Smooth muscle cell (in vitro differentiated cells): ENCODE measurements at regions not wholly inside any gene's neighbourhood (a gene's known extent, or its start where the extent isn't known, plus 50 kb on each side); places are given as distances from the start of the nearest gene placed in this dataset.

ENCODE experiments used
- DNase-seq: peaks from one replicate; lab custom pipeline; 2025; ENCODE audit not compliant: unreplicated experiment; lab: John Stamatoyannopoulos, UW
- H2AFZ ChIP-seq: fragments of 200-600 bp; sonication (generic); 2 replicates; pipeline ENCODE4 v1.6.0; 2016; ENCODE audit warnings: antibody characterized with exemption, low read depth, mild to moderate bottlenecking
- H3F3A ChIP-seq: fragments of 200-600 bp; sonication (generic); 2 replicates; pipeline ENCODE4 v1.6.0; 2017; ENCODE audit warnings: antibody characterized with exemption, low read depth
- H3K27ac ChIP-seq: fragments of 200-600 bp; sonication (generic); 2 replicates; pipeline ENCODE4 v1.5.1; 2016; ENCODE audit warnings: low read depth, mild to moderate bottlenecking
- H3K27me3 ChIP-seq: fragments of 200-600 bp; sonication (generic); 2 replicates; pipeline ENCODE4 v1.6.1; 2016; ENCODE audit warnings: low read depth, mild to moderate bottlenecking
- H3K36me3 ChIP-seq: fragments of 200-600 bp; sonication (generic); 2 replicates; pipeline ENCODE4 v1.5.1; 2016; ENCODE audit warnings: low read depth
- H3K4me1 ChIP-seq: fragments of 200-600 bp; sonication (generic); 2 replicates; pipeline ENCODE4 v1.5.1; 2016; ENCODE audit warnings: low read depth
- H3K4me2 ChIP-seq: fragments of 200-600 bp; sonication (generic); 2 replicates; pipeline ENCODE4 v1.6.0; 2016; ENCODE audit warnings: mild to moderate bottlenecking
- H3K4me3 ChIP-seq: fragments of 200-600 bp; sonication (generic); 2 replicates; pipeline ENCODE4 v1.5.1; 2016; ENCODE audit warnings: mild to moderate bottlenecking
- H3K79me2 ChIP-seq: fragments of 200-600 bp; sonication (generic); 2 replicates; pipeline ENCODE4 v1.6.0; 2016; ENCODE audit warnings: low read depth, mild to moderate bottlenecking
- H3K9ac ChIP-seq: fragments of 200-600 bp; sonication (generic); 2 replicates; pipeline ENCODE4 v1.6.0; 2016; ENCODE audit warnings: low read depth
- H3K9me3 ChIP-seq: fragments of 200-600 bp; sonication (generic); replicated peaks from 2 replicates; pipeline ENCODE4 v1.5.1; 2016; ENCODE audit warnings: low read depth
- H4K20me1 ChIP-seq: fragments of 200-600 bp; sonication (generic); 2 replicates; pipeline ENCODE4 v1.6.0; 2016; ENCODE audit warnings: low read depth
- WGBS: methylation state at CpG from one replicate; pipeline ENCODE4 v1.1.7; 2016; ENCODE audit warnings: low lambda C conversion rate; 5-methylcytosine and 5-hydroxymethylcytosine counted together
- TF ChIP-seq, protein P1 (sequence below): fragments of 200-600 bp; sonication (generic); IDR thresholded peaks from 2 replicates; pipeline ENCODE4 v1.5.1; 2017; ENCODE audit warnings: borderline replicate concordance, mild to moderate bottlenecking, antibody characterized with exemption; ENCODE audit not compliant: insufficient read depth, poor library complexity, severe bottlenecking

DNA sequence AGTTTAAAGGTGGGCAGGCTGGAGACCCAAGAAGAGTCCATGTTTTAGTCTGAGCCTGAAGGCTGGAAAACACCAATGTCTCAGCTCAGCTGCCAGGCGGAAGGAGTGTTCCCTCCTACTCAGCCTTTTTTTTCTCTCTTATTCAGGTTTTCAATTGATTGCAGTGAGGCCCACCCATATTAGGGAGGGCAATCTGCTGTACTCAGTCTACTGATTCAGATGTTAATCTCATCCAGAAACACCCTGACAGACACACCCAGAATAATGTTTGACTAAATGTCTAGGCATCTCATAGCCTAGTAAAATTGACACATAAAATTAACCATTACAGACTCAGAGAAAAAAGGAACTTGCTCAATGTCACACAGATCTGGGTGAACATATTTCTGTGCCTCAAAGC lies 347.1 kb downstream of the GBA3 start:
- no peak for DNase-seq
- Histone ChIP-seq H3F3A (no peaks in the 10 kb centered on the region), H3K9ac (no peak overlapping the region), H3K4me3 (no peak overlapping the region), H3K4me2 (no peak overlapping the region), H3K4me1 (no peaks in the 10 kb centered on the region), H3K9me3 (no peaks in the 10 kb centered on the region), H3K27me3 (no peaks in the 10 kb centered on the region), H3K27ac (no peak overlapping the region), H4K20me1 (no peaks in the 10 kb centered on the region), H2AFZ (no peak overlapping the region), H3K36me3 (no peaks in the 10 kb centered on the region), H3K79me2 (no peaks in the 10 kb centered on the region)
- TF ChIP-seq, protein P1, sequence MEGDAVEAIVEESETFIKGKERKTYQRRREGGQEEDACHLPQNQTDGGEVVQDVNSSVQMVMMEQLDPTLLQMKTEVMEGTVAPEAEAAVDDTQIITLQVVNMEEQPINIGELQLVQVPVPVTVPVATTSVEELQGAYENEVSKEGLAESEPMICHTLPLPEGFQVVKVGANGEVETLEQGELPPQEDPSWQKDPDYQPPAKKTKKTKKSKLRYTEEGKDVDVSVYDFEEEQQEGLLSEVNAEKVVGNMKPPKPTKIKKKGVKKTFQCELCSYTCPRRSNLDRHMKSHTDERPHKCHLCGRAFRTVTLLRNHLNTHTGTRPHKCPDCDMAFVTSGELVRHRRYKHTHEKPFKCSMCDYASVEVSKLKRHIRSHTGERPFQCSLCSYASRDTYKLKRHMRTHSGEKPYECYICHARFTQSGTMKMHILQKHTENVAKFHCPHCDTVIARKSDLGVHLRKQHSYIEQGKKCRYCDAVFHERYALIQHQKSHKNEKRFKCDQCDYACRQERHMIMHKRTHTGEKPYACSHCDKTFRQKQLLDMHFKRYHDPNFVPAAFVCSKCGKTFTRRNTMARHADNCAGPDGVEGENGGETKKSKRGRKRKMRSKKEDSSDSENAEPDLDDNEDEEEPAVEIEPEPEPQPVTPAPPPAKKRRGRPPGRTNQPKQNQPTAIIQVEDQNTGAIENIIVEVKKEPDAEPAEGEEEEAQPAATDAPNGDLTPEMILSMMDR: no peak
- 67% methylated on average over 1 of the region's 1 CpG for WGBS

DNA sequence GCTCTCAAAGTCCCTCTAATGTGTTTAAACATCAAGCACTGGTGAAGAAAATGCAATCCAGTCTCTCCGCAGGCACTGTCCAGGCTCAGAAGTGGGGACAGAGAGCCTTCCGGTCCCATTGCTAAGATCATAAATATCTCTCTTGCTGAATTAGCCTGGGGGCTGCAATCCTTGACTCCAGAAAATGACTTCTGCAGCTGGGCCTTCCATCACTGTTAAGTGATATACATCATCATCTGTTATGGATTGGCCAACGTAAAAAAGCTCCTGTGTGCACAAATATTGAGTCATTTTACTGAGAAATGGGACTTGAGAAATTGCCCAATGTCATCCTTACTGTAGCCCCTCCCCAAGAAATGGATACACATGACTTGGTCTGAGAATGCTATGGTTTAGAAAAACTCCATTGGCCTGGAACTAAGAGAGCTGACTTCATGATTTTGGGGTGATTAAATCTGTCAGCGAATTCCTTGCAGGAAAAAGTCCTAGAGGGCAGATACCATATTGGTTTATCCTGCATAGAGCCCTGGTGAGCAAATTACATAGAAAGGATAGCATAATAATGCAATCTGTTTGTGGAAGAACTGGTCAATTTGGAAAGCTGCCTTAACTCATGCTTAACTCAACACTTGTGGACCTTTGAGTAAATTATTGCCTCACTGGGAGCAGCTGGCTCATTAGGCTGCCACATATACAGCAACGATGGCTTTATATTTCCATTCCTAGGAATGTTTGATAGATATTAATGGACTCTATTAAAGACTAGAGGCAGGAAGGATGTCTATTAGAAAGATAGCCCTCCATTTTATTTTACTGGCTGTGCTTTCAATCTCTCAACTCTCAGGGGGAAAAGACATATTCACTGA lies 346.1 kb downstream of the GBA3 start:
- Histone ChIP-seq H3K79me2 (no peaks in the 10 kb centered on the region), H2AFZ (no peak overlapping the region), H3K9me3 (no peaks in the 10 kb centered on the region), H3F3A (no peaks in the 10 kb centered on the region), H3K4me3 (no peak overlapping the region), H3K27me3 (no peaks in the 10 kb centered on the region), H4K20me1 (no peaks in the 10 kb centered on the region), H3K9ac (no peak overlapping the region), H3K4me1 (no peaks in the 10 kb centered on the region), H3K27ac (no peak overlapping the region), H3K4me2 (no peak overlapping the region), H3K36me3 (no peaks in the 10 kb centered on the region)
- TF ChIP-seq, protein P1: no peak
- WGBS: 93% methylated on average over 5 of the region's 5 CpGs
- no peak for DNase-seq

DNA sequence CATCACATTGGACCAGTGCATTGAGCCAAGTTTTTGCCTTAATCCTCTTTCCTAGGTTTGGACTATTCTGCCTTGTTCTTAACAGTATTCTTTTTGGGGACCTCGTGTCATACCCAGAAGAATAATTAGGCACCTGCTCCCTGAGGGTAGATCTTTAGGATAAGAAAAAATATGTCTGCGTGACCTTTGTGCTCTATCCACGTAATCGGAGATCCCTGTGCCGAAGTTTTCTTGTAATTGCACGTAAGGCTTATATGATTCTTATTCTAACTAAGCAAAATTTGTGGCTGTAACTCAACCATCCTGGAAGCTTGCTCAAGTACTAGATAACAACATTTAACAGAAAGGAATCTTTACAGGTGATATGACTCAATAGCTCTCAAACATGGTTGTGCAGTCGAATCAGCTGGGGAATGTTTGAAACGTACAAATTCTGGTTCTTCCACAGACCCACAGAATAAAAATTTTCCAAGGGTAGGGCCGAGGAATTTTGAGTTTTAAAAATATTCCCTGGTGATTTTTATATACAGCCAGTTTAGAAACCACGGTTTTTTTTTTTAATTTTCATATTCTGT lies 344.3 kb downstream of the GBA3 start:
- WGBS: 79% methylated on average over 10 of the region's 10 CpGs
- Histone ChIP-seq H3K9me3 (no peaks in the 10 kb centered on the region), H3K4me2 (no peak overlapping the region), H3K27ac (peak overlapping the region; percentile 44), H3K4me3 (no peak overlapping the region), H2AFZ (no peak overlapping the region), H3K79me2 (no peaks in the 10 kb centered on the region), H3K36me3 (no peaks in the 10 kb centered on the region), H3K27me3 (no peaks in the 10 kb centered on the region), H3F3A (no peaks in the 10 kb centered on the region), H4K20me1 (no peaks in the 10 kb centered on the region), H3K4me1 (no peaks in the 10 kb centered on the region), H3K9ac (no peak overlapping the region)
- no peak for DNase-seq
- TF ChIP-seq, protein P1: no peak
